ENCODE measurements at regions not wholly inside any gene's neighbourhood (a gene's known extent, or its start where the extent isn't known, plus 50 kb on each side); places are given as distances from the start of the nearest gene placed in this dataset.

DNA sequence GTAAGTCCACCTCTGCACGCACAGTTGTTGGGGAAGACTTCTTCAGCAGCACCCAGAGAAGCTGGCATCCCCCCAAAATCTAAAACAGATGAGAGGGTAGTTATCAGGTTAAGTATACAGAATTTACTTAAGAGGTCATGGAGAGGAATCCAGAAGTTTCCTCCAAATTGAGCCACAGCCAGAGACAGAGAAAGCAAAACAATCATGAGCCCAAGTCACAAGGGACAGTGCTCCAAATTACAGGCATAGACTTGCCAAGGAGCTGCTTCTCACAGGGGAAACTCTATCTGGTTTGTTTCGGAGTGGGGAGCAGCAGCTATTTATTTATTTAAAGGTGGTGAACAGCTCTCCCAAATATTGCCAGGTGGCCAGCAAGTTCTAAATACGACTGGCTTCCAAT is 308.4 kb downstream of the SKIDA1 start:
- TF ChIP-seq, protein P1, sequence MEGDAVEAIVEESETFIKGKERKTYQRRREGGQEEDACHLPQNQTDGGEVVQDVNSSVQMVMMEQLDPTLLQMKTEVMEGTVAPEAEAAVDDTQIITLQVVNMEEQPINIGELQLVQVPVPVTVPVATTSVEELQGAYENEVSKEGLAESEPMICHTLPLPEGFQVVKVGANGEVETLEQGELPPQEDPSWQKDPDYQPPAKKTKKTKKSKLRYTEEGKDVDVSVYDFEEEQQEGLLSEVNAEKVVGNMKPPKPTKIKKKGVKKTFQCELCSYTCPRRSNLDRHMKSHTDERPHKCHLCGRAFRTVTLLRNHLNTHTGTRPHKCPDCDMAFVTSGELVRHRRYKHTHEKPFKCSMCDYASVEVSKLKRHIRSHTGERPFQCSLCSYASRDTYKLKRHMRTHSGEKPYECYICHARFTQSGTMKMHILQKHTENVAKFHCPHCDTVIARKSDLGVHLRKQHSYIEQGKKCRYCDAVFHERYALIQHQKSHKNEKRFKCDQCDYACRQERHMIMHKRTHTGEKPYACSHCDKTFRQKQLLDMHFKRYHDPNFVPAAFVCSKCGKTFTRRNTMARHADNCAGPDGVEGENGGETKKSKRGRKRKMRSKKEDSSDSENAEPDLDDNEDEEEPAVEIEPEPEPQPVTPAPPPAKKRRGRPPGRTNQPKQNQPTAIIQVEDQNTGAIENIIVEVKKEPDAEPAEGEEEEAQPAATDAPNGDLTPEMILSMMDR (conservative IDR thresholded peaks at IDR 0.05 in 1 of 2, IDR thresholded peaks at IDR 0.05 in 1 of 2; ENCODE audit: extremely low read depth in 1 of 2, insufficient read depth in 1 of 2, low read depth in 1 of 2, low read length in 2 of 2) = no peak
- TF ChIP-seq EZH2 (IDR thresholded peaks at IDR 0.05; ENCODE audit: borderline replicate concordance, low read length) = no peak

Measured in mammary epithelial cell (primary cell).